Panc1 (cell line): ENCODE measurements at regions not wholly inside any gene's neighbourhood (a gene's known extent, or its start where the extent isn't known, plus 50 kb on each side); places are given as distances from the start of the nearest gene placed in this dataset.
A peak's percentile ranks its signal among the peaks of the same experiment; 100 is the strongest.

Experiments
- POLR2AphosphoS5 ChIP-seq: IDR thresholded peaks from 2 replicates; pipeline ENCODE4 v1.6.1; 2012; ENCODE audit warnings: mild to moderate bottlenecking, low read depth, low read length, moderate library complexity
- TCF7L2 ChIP-seq: IDR thresholded peaks from 2 replicates; pipeline ENCODE4 v1.6.1; 2011; ENCODE audit warnings: mild to moderate bottlenecking, low read depth, low read length, inconsistent platforms
- TF ChIP-seq, protein P1 (sequence below): fragments of 450-650 bp; IDR thresholded peaks from 2 replicates; pipeline ENCODE4 v1.5.1; 2017; ENCODE audit warnings: mild to moderate bottlenecking
- TF ChIP-seq, protein P2 (sequence below), 2 experiments: IDR thresholded peaks; 2 replicates each; pipeline ENCODE4 v1.6.1; 2011 to 2012; ENCODE audit warnings: low read depth in 2 of 2, control low read depth in 1 of 2, low read length in 1 of 2, mild to moderate bottlenecking in 1 of 2, moderate library complexity in 1 of 2; ENCODE audit not compliant: insufficient read depth in 1 of 2

DNA sequence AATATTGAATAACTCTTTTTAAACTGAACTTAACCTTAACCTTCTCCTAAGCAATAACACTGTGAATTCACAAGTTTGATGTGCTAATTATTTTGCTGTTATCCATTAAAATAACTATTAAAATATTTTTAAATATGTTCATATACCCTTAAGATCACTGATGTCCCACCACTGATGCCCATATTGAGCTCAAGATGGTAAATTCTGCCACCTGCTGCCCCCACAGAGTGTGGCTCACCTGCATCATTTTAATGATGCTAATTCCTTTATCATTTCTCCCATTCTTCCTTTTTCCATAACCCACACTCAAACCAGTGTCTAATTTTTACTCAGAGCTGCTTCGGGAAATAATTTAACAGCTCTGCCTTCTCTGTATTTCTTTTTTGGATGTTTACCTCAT is 82.3 kb upstream of the ARID5B start:
- TF ChIP-seq, protein P1, sequence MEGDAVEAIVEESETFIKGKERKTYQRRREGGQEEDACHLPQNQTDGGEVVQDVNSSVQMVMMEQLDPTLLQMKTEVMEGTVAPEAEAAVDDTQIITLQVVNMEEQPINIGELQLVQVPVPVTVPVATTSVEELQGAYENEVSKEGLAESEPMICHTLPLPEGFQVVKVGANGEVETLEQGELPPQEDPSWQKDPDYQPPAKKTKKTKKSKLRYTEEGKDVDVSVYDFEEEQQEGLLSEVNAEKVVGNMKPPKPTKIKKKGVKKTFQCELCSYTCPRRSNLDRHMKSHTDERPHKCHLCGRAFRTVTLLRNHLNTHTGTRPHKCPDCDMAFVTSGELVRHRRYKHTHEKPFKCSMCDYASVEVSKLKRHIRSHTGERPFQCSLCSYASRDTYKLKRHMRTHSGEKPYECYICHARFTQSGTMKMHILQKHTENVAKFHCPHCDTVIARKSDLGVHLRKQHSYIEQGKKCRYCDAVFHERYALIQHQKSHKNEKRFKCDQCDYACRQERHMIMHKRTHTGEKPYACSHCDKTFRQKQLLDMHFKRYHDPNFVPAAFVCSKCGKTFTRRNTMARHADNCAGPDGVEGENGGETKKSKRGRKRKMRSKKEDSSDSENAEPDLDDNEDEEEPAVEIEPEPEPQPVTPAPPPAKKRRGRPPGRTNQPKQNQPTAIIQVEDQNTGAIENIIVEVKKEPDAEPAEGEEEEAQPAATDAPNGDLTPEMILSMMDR, result peak; percentile 16; the same call in 1 of the 2 replicates
- TF ChIP-seq, protein P2, sequence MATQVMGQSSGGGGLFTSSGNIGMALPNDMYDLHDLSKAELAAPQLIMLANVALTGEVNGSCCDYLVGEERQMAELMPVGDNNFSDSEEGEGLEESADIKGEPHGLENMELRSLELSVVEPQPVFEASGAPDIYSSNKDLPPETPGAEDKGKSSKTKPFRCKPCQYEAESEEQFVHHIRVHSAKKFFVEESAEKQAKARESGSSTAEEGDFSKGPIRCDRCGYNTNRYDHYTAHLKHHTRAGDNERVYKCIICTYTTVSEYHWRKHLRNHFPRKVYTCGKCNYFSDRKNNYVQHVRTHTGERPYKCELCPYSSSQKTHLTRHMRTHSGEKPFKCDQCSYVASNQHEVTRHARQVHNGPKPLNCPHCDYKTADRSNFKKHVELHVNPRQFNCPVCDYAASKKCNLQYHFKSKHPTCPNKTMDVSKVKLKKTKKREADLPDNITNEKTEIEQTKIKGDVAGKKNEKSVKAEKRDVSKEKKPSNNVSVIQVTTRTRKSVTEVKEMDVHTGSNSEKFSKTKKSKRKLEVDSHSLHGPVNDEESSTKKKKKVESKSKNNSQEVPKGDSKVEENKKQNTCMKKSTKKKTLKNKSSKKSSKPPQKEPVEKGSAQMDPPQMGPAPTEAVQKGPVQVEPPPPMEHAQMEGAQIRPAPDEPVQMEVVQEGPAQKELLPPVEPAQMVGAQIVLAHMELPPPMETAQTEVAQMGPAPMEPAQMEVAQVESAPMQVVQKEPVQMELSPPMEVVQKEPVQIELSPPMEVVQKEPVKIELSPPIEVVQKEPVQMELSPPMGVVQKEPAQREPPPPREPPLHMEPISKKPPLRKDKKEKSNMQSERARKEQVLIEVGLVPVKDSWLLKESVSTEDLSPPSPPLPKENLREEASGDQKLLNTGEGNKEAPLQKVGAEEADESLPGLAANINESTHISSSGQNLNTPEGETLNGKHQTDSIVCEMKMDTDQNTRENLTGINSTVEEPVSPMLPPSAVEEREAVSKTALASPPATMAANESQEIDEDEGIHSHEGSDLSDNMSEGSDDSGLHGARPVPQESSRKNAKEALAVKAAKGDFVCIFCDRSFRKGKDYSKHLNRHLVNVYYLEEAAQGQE (IDR thresholded peaks at IDR 0.05; ENCODE audit: insufficient read depth in 1 of 2, low read depth in 2 of 2, low read length in 1 of 2), result no peak
- TF ChIP-seq TCF7L2 (no peak), POLR2AphosphoS5 (no peak)
